GM21381 (cell line): ENCODE measurements at regions not wholly inside any gene's neighbourhood (a gene's known extent, or its start where the extent isn't known, plus 50 kb on each side); places are given as distances from the start of the nearest gene placed in this dataset.
"Not testable (repeated sequence)": the region's sequence is repeated elsewhere in the genome, so short reads cannot be mapped to it uniquely, and the experiment has no call there.

Source experiments
- ATAC-seq: cut with Tn5 transposase; IDR thresholded peaks from one replicate; pipeline ENCODE4 v1.9.1; 2021; ENCODE audit warnings: mild to moderate bottlenecking, moderate library complexity; ENCODE audit not compliant: unreplicated experiment

DNA sequence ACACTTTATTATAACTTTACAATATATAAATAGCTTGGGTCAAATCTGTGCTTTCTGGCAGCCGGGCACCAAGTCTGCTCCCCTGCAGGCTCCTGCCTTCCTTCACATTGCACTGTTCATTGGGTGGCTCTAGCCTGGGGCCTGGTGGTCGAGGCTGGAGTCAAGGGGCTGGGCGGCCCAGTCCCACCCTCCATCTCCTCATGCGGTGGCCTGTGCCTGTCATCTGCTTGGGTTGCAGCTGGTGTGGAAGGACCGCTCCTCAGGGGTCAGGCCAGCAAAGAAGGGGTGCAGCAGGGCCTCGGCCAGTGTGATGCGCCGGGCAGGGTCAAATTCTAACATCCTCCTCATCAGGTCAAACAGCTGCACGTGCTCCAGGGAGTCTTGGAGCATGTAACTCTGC lies 106.7 kb upstream of the SLC24A2 start:
- not testable (repeated sequence) for ATAC-seq

DNA sequence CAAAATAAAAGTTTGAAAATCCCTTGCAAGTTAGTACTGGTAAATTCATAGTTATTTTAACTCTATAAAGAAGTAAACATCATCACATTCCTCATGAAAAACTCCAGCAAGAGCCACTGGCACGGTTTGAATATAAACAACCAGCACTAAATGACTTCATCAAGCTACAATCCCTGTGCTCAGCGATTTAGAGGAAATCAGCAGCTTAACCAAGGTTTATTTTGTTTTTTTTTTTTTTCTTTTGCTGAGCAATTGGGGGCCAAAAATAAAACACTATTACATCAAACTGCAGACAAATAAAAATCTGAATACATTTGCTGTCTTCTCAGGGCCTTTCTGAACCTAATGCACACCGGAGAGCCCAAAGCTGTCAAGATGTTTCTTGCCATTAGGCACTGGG lies 106.2 kb upstream of the SLC24A2 start:
- no peak for ATAC-seq

DNA sequence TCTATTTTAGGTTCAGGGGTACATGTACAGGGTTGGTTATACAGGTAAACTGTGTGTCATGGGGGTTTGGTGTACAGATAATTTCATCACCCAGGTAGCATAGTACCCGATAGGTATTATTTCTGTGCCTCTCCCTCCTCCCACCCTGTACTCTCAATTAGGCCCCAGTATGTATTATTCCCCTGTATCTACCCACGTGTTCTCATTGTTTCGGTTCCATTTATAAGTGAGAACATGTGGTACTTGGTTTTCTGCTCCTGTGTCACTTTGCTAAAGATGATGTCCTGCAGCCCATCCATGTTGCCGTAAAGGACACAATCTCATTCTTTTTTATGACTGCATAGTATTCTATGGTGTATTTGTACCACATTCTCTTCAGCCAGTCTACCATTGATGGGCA lies 96.8 kb upstream of the SLC24A2 start:
- no peak for ATAC-seq

DNA sequence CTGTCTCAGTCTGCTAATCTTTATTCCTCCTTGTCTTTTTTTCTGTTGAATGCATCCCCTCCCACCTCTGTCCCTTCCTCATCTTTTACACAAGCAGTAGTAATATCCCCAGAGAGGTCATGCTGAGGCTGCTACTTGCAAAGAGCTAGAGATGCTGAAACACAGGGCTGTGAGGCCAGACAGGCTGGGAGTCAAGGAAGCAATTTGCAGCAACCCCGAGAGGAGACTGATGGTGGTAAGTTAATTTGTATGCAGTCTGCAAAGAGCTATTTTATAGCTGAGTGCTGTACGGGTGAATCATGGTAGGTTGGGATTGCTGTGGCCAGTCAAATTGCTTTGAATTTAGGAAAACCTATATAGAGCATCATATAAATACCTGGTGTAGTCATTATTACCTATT lies 90.2 kb upstream of the SLC24A2 start:
- ATAC-seq = no peak

DNA sequence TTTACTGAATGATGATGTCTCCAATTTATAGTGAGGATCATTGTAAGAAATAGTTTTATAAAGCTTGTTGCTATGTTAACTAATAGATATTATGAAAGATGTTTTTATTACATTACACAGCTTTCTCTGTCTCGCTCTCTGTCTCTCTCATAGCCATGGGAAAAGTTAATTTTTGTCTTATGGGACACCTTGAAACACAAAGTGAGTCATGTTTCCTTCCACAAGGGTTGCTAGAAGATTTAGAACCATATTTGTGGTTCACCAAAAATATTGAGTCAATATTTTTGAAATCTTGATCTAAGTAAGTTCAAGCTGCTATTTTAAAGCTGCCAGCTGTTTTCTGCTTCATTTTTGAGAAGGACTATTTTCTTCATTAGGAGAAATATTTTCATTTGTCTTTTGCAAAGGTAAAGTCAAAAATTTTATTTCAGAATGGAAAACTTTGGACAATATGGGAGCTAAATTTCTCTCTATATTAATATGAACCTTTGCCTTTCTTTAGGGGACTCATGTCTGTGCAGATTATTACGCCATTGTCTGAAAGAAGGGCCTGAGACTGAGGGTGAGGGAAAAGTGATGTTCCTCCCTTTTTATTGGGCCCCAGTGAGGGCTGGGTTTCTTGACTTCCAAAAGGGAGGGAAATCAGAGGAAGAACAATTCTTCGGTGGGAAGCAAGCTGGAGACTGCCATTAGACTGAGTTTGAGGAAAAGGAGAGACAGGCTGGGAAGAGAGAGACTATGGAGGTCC lies 87.9 kb upstream of the SLC24A2 start:
- ATAC-seq = no peak

DNA sequence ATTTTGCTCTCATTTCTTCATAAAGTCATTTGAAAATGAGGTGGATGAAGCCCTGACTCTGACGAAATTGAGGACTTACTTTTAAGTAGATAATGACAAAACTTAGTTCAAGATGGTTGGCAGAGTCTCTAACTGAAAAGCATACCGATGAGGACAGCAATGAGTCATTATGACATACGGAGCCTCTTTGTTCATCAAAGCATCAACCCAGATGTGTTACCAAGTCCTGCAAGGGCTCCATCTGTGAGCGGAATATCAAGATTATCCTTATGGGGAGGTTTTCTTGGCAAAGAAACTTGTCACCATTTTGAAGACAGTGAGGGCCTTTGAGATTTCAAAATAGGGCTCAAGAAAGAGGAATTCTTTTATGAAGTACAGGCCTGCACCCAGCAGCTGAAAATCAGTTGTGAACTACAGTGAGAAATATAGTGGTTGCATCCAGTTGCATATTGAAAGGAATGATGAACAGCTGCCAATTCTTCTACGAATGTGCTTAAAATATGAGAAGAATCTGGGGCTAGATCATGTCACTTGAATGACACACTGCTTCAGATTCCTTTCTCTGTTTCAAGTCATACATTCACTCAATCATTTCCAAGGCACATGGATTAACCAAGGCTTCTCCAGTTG lies 86.6 kb upstream of the SLC24A2 start:
- no peak for ATAC-seq

DNA sequence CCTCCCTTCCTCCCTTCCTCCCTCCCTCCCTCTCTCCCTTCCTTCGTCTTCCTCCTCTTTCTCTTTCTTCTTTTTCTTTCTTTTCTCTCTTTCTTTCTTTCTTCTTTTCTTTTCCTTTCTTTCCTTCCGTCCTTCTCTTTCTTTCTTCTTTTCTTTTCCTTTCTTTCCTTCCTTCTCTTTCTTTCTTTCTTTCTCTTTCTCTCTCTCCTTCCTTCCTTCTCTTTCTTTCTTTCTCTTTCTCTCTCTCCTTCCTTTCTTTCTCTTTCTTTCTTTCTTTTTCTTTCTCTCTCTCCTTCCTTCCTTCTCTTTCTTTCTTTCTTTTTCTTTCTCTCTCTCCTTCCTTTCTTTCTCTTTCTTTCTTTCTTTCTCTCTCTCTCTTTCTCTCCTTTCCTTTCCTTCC lies 84.4 kb upstream of the SLC24A2 start:
- ATAC-seq = not testable (repeated sequence)

DNA sequence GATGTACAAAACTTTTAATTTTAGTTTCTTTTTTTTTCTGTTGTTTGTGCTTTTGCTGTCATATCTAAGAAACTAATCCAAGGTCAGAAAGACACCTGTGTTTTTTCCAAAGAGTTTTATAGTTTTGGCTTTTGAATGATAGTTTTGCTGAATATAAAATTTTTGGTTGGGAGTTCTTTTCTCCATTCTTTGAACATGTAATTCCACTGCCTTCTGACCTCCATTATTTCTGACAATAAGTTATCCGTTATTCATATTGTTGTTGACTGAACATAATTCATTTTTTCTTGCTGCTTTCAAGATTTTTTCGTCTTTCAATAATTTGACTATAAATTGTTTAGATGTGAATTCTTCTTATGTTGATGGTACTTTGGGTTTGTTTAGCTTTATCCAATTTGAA lies 82.2 kb upstream of the SLC24A2 start:
- ATAC-seq = no peak

DNA sequence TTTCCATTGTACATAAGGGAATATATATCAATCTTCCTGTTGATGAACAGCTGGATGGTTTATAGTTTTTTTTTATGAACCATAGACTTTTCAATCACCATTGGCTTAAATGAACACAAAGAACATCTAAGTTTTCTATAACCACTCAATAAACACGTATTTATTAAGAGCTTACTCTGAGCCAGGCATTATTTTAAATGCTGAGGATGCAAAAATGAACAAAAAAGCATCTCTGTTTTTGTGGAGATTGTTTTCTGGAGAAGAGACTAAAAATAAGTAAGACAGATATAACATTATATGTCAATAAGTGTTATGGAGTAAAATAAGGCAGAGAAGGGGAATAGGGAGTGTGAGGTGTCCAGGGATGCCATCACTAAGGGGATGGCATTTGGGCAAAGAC lies 52.1 kb upstream of the SLC24A2 start:
- ATAC-seq = no peak
